HG03045 (cell line): ENCODE measurements at regions not wholly inside any gene's neighbourhood (a gene's known extent, or its start where the extent isn't known, plus 50 kb on each side); places are given as distances from the start of the nearest gene placed in this dataset.

Experiments
- ATAC-seq: cut with Tn5 transposase; IDR thresholded peaks from one replicate; pipeline ENCODE4 v1.9.1; 2021; ENCODE audit warnings: mild to moderate bottlenecking, moderate library complexity; ENCODE audit not compliant: unreplicated experiment

GRCh38 chr4:11194431-11194830 lies 234.3 kb downstream of the HS3ST1 start:
- no peak for ATAC-seq

DNA sequence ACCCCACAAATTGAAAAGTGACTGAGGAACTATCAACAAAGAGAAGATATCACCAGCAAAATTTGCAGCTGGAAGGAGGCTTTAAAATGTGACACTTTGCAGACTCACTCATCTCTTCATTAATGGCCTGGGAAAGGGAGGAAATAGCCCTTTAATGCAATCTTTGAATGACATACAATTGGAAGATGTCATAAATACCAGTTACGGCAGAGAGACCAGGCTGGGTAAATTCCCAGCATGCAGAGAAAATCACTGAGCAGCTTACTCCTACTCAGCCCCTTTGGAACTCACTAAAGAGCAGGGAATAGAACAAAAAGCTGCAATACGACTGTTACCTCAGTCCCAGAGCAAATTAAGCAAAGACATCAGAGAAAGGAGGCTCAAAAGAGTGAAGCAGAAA lies 238.9 kb downstream of the HS3ST1 start:
- no peak for ATAC-seq

DNA sequence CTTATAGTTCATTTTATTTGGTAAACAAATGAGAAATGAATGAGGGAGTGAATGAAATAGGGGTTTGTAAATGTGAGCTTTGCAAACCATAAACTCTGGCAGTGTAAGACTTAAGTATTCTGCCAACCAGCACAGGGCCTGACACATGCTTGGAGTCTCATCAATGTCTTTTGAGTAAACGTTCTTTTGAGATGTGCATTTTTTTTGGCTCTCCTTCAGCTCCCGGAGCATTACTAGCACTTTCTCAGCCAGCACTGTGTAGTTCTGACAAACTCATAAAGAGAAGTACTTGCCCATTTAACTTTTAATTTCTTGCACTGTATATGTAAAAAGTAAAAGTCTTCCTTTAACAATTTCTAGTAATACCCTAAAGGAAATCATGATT lies 245.3 kb downstream of the HS3ST1 start:
- ATAC-seq = no peak

DNA sequence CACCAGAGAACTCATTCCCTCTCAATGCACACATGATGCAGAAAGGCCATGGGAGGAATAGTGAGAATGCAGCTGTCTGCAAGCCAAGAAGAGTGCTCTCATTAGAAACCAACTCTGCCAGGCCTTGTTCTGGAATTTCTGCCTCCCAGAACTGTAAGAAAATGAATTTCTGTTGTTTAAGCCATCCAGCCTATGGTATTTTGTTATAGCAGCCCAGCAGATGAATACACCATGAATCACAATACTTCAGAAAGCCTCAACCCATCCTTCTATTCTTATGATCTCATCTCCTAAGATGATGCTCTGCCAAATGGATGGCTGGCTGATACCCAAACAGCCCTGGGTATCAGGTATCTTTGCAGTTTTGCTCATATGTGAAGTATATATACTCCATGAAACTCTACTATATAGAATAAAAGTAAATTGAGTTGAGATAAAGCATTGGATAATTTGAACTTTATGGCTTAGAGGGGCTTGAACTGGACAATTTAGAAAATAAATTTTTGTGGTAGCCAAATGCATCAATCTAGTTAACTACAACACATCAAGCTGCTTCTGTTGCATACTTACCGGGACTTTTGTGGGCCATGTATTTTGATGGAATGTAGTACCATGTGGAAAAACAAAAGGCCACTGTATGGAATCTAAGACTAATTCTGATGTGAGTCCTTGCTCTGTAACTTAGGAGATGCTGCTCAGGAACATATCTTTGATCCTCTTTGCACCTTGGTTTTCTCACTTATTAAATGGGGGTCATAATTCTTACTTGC lies 245.9 kb downstream of the HS3ST1 start:
- ATAC-seq = no peak

DNA sequence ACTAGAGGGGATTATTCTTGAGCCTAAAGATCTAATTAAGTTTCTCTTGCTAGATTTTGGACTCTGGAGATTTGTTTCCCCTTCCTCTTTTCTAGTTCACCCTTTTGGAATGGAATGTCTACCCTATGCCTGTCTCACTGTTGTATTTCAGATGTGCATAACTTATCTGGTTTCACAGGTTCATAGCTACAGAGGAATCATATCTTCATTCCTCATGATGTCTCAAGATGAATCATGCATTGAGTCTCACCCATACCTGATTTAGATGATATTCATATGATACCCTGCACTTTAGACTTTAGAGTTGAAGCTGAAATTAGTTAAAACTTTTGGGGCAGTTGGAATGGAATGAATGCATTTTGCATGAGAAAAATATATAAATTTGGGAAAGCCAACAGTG lies 246.7 kb downstream of the HS3ST1 start:
- ATAC-seq = no peak

GRCh38 chr4:11179796-11180195 lies 248.9 kb downstream of the HS3ST1 start:
- no peak for ATAC-seq

- no peak for ATAC-seq
These were observed 250.3 kb downstream of the HS3ST1 start for GRCh38 chr4:11178433-11178832.

- no peak for ATAC-seq
These were observed 253.3 kb downstream of the HS3ST1 start for GRCh38 chr4:11175374-11175773.

DNA sequence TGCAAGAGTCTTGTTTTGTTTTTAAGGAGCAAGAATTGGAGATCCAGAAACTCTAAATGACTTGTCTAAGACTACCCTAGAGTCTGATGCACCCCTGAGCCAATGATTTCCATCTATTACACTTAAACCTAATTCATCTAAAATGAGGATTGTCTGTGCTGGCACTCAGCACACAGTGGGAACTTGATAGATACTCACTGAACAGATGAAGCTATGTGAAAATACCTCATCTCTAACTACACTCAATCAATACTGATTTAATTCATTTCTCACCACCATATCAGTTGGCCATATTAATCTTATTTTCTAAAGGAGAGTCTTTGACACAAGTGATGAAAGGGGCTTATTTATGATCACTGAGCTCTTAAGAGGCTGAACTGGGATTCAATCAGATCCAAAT lies 262.1 kb downstream of the HS3ST1 start:
- ATAC-seq = no peak

DNA sequence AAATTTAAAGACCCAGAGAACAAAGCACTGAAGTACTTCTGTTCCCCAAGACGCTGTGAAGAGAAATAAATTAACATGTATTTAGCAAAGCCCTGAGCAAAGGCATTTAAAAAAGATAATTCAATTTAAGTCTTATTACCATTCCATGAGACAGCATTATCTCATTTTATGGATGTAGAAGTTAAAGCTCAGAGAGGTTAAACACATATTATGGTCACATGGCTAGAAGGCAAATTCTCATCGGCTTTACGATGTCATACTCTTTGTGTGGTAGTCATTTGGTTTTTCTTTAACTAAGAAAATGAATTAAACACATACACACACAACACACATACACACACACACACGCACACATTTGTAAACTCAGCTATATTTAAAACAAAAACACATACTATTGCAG lies 262.7 kb downstream of the HS3ST1 start:
- no peak for ATAC-seq

- no peak for ATAC-seq
These were observed 263.6 kb downstream of the HS3ST1 start for GRCh38 chr4:11165052-11165451.

- no peak for ATAC-seq
These were observed 268.4 kb downstream of the HS3ST1 start for GRCh38 chr4:11160288-11160687.

GRCh38 chr4:11158971-11159370 lies 269.7 kb downstream of the HS3ST1 start:
- no peak for ATAC-seq

GRCh38 chr4:11155208-11155867 lies 273.4 kb downstream of the HS3ST1 start:
- ATAC-seq = no peak

- no peak for ATAC-seq
These were observed 275.4 kb downstream of the HS3ST1 start for GRCh38 chr4:11153171-11153750.

DNA sequence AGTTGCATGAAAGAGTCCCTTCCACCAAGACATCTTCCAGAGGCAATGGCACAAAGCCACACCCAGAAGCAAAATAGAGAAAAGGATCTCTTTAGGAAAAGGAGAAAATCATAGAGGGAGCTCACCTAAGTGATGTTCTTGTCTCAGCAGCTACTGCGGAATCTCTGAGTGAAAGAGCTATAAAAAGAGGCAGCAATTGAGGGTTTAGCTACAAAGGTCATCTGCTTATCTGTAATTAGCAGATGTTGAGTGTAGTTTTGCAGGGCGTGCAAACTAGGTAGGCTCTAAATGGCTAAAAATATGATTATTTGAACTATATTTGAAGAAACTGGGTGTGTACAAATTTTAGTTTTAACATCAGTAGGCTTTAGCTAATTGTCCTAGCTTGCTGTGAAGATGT lies 276.0 kb downstream of the HS3ST1 start:
- ATAC-seq = no peak

- no peak for ATAC-seq
These were observed 277.2 kb downstream of the HS3ST1 start for GRCh38 chr4:11151500-11151899.

- ATAC-seq = no peak
These were observed 279.0 kb downstream of the HS3ST1 start for GRCh38 chr4:11149612-11150259.

DNA sequence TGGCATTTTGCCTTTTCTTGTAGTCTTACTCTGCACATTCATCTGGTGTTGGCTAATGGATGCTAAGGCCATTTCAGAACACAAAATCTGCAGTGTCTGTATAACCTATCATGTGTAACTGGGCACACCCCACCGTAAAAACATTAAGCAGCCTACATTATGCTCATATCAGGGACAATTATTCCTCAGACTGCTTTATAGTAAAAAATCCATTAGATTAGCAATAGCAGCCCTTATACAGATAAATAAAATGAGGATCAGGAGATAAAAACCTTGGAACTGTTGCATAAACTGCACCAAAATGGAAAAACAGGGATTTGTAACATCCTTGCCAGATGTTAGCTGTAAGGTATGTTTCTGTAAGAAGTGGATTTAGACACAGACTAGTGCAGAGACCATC lies 288.8 kb downstream of the HS3ST1 start:
- ATAC-seq = no peak

- ATAC-seq = no peak
These were observed 289.7 kb downstream of the HS3ST1 start for GRCh38 chr4:11138964-11139363.

GRCh38 chr4:11134705-11135104 lies 294.0 kb downstream of the HS3ST1 start:
- no peak for ATAC-seq

DNA sequence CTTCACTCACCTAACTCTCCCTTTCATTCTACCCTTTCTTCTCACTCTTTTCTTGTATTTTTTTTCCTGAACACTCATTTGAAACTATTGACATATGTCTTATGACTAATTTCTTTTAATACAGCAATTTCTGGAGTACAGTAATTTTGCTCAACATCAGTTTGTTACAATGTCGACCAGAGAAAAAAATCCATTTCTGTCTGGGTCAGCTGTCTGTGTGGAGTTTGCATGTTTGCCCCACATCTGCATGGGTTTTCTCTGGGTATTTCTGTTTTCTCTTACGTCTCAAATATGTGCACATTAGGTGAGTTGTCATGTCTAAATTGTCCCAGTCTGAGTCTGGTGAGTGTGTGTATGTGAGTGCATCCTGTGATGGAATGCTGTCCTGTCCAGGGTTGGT lies 294.8 kb downstream of the HS3ST1 start:
- ATAC-seq = no peak
